GM12892 (cell line): ENCODE measurements at regions not wholly inside any gene's neighbourhood (a gene's known extent, or its start where the extent isn't known, plus 50 kb on each side); places are given as distances from the start of the nearest gene placed in this dataset.

ENCODE experiments used
- POLR2A ChIP-seq: IDR thresholded peaks from 2 replicates; pipeline ENCODE4 v1.6.1; 2011; ENCODE audit warnings: low read depth, low read length, control low read depth
- TAF1 ChIP-seq: IDR thresholded peaks from 2 replicates; pipeline ENCODE4 v1.6.1; 2011; ENCODE audit warnings: low read depth, mild to moderate bottlenecking, control low read depth, low read length, borderline replicate concordance

GRCh38 chr3:193095366-193095765, 145.7 kb upstream of the PLAAT1 start:
- no peak for TF ChIP-seq TAF1
- no peak for TF ChIP-seq POLR2A
